WTC11 (cell line): ENCODE measurements at regions not wholly inside any gene's neighbourhood (a gene's known extent, or its start where the extent isn't known, plus 50 kb on each side); places are given as distances from the start of the nearest gene placed in this dataset.
"Not testable (repeated sequence)": the region's sequence is repeated elsewhere in the genome, so short reads cannot be mapped to it uniquely, and the experiment has no call there.

Experiments used
- ARID4B ChIP-seq: sonication (generic); formaldehyde crosslinking; IDR thresholded peaks from 2 replicates; pipeline ENCODE4 v1.8.0; 2023; ENCODE audit warnings: missing genetic modification reagents, mild to moderate bottlenecking, borderline replicate concordance
- ATF6 ChIP-seq: sonication (generic); formaldehyde crosslinking; IDR thresholded peaks from 2 replicates; pipeline ENCODE4 v1.8.1; 2023; ENCODE audit warnings: mild to moderate bottlenecking, missing genetic modification reagents
- CREB1 ChIP-seq: sonication (generic); formaldehyde crosslinking; IDR thresholded peaks from 2 replicates; pipeline ENCODE4 v1.8.0; 2023; ENCODE audit warnings: mild to moderate bottlenecking, missing genetic modification reagents
- CTCF ChIP-seq: fragments of 200-600 bp; IDR thresholded peaks from 2 replicates; pipeline ENCODE4 v1.8.0; 2022; ENCODE audit warnings: antibody characterized with exemption
- ESRRA ChIP-seq: sonication (generic); formaldehyde crosslinking; IDR thresholded peaks from 2 replicates; pipeline ENCODE4 v1.8.1; 2022; ENCODE audit warnings: mild to moderate bottlenecking, missing genetic modification reagents, borderline replicate concordance
- FOXK1 ChIP-seq: sonication (generic); formaldehyde crosslinking; IDR thresholded peaks from 2 replicates; pipeline ENCODE4 v1.8.0; 2022; ENCODE audit warnings: mild to moderate bottlenecking, moderate library complexity, missing genetic modification reagents
- HMGA2 ChIP-seq: fragments of 250-450 bp; sonication (Bioruptor Pico); IDR thresholded peaks from 2 replicates; pipeline ENCODE4 v1.4.0; 2021; ENCODE audit warnings: mild to moderate bottlenecking, moderate library complexity
- JUN ChIP-seq: sonication (generic); formaldehyde crosslinking; IDR thresholded peaks from 2 replicates; pipeline ENCODE4 v1.8.0; 2023; ENCODE audit warnings: mild to moderate bottlenecking, missing genetic modification reagents
- MLX ChIP-seq: sonication (generic); formaldehyde crosslinking; IDR thresholded peaks from 2 replicates; pipeline ENCODE4 v1.8.1; 2023; ENCODE audit warnings: mild to moderate bottlenecking, missing genetic modification reagents, moderate library complexity
- SP1 ChIP-seq: sonication (generic); formaldehyde crosslinking; conservative IDR thresholded peaks from 2 replicates; pipeline ENCODE4 v1.8.1; 2022; ENCODE audit warnings: missing genetic modification reagents
- USF2 ChIP-seq: sonication (generic); formaldehyde crosslinking; IDR thresholded peaks from 2 replicates; pipeline ENCODE4 v1.8.1; 2023; ENCODE audit warnings: mild to moderate bottlenecking, missing genetic modification reagents, moderate library complexity
- ZBTB21 ChIP-seq: sonication (generic); formaldehyde crosslinking; IDR thresholded peaks from 2 replicates; pipeline ENCODE4 v1.8.1; 2023; ENCODE audit warnings: mild to moderate bottlenecking, missing genetic modification reagents, borderline replicate concordance

- TF ChIP-seq CTCF; ARID4B (CRISPR knock-in tag); FOXK1 (CRISPR knock-in tag); USF2; ESRRA (CRISPR knock-in tag); ATF6; CREB1; JUN (CRISPR knock-in tag); ZBTB21 (CRISPR knock-in tag); SP1 (CRISPR knock-in tag); HMGA2 (CRISPR knock-in tag); MLX (CRISPR knock-in tag): not testable (repeated sequence)
Measured at GRCh38 chr16:5212501-5212900, 114.9 kb upstream of the EEF2KMT start.
